Common myeloid progenitor, CD34-positive (primary cell): ENCODE measurements at regions not wholly inside any gene's neighbourhood (a gene's known extent, or its start where the extent isn't known, plus 50 kb on each side); places are given as distances from the start of the nearest gene placed in this dataset.

Source experiments
- CTCF ChIA-PET: fragments of 350-600 bp; sonication (Branson Sonifier 250); formaldehyde crosslinking; loops from one replicate; lab custom pipeline; 2021; ENCODE audit warnings: antibody characterized with exemption; lab: Charles Lee
- POLR2A ChIA-PET: fragments of 350-600 bp; sonication (Branson Sonifier 250); formaldehyde crosslinking; loops from one replicate; lab custom pipeline; 2021; ENCODE audit warnings: antibody characterized with exemption; lab: Charles Lee
- DNase-seq, 3 donors: peaks; one replicate each; pipeline versions ENCODE4 v3.0.0 to v3.0.0-alpha.2; 2013
- H3K27ac ChIP-seq, 2 experiments: 1 replicate in 1 of 2; 2 replicates in 1 of 2; pipeline ENCODE4 v1.7.0; 2013; ENCODE audit warnings: inconsistent platforms in 2 of 2, low read length in 2 of 2, mild to moderate bottlenecking in 2 of 2, low read depth in 1 of 2, moderate library complexity in 1 of 2; ENCODE audit not compliant: severe bottlenecking in 2 of 2, insufficient read depth in 1 of 2, poor library complexity in 1 of 2
- H3K27me3 ChIP-seq, 5 experiments: replicated peaks in 2 of 5; 1 replicate in 3 of 5; 2 replicates in 2 of 5; pipeline versions ENCODE4 v1.6.1 to v1.7.0; 2013; ENCODE audit warnings: low read length in 4 of 5, mild to moderate bottlenecking in 2 of 5, moderate library complexity in 2 of 5, inconsistent platforms in 1 of 5; ENCODE audit not compliant: insufficient read depth in 5 of 5, control insufficient read depth in 4 of 5
- H3K36me3 ChIP-seq, 4 experiments: 1 replicate in 2 of 4; 2 replicates in 2 of 4; pipeline versions ENCODE4 v1.6.1 to v1.7.0; 2013; ENCODE audit warnings: low read length in 3 of 4, control low read depth in 1 of 4, mild to moderate bottlenecking in 1 of 4; ENCODE audit not compliant: control insufficient read depth in 4 of 4, insufficient read depth in 4 of 4
- H3K4me1 ChIP-seq, 4 experiments: 1 replicate in 3 of 4; 2 replicates in 1 of 4; pipeline versions ENCODE4 v1.6.1 to v1.7.1; 2013; ENCODE audit warnings: low read length in 3 of 4, mild to moderate bottlenecking in 3 of 4, control low read depth in 1 of 4, inconsistent platforms in 1 of 4, moderate library complexity in 1 of 4; ENCODE audit not compliant: control insufficient read depth in 4 of 4, insufficient read depth in 4 of 4; ENCODE audit errors: control extremely low read depth in 1 of 4
- H3K4me3 ChIP-seq, 7 experiments: 1 replicate in 4 of 7; 2 replicates in 3 of 7; pipeline versions ENCODE4 v1.5.1 to v1.7.0; 2013; ENCODE audit warnings: mild to moderate bottlenecking in 7 of 7, low read length in 6 of 7, moderate library complexity in 6 of 7, inconsistent platforms in 2 of 7, low read depth in 2 of 7, control low read depth in 1 of 7; ENCODE audit not compliant: insufficient read depth in 4 of 7, control insufficient read depth in 1 of 7; ENCODE audit errors: extremely low read depth in 1 of 7
- H3K9me3 ChIP-seq, 5 experiments: 1 replicate in 4 of 5; 2 replicates in 1 of 5; pipeline versions ENCODE4 v1.6.1 to v1.7.1; 2013; ENCODE audit warnings: low read length in 4 of 5, mild to moderate bottlenecking in 2 of 5, inconsistent platforms in 1 of 5, low read depth in 1 of 5, moderate library complexity in 1 of 5; ENCODE audit not compliant: control insufficient read depth in 4 of 5, insufficient read depth in 2 of 5; ENCODE audit errors: control extremely low read depth in 1 of 5
- WGBS: methylation state at CpG from one replicate; pipeline ENCODE4 v1.1.5; 2013; ENCODE audit not compliant: insufficient coverage; 5-methylcytosine and 5-hydroxymethylcytosine counted together

- no peak for DNase-seq
- no peaks in the 10 kb centered on the region for H3K9me3 ChIP-seq
- no peaks in the 10 kb centered on the region for H3K4me1 ChIP-seq
- ChIA-PET POLR2A (no interaction called here), CTCF (no interaction called here)
- H3K4me3 ChIP-seq, result no peak overlapping the region
- H3K27ac ChIP-seq, result no peak overlapping the region
- no peaks in the 10 kb centered on the region for H3K27me3 ChIP-seq
- H3K36me3 ChIP-seq, result no peaks in the 10 kb centered on the region
Measured at GRCh38 chr12:42854826-42855225, 265.3 kb upstream of the PRICKLE1 start.

GRCh38 chr12:42854208-42854607 is 264.7 kb upstream of the PRICKLE1 start:
- Histone ChIP-seq H3K4me1 (no peaks in the 10 kb centered on the region), H3K27ac (no peak overlapping the region), H3K36me3 (no peaks in the 10 kb centered on the region), H3K4me3 (no peak overlapping the region), H3K9me3 (no peaks in the 10 kb centered on the region), H3K27me3 (no peaks in the 10 kb centered on the region)
- no CpG with 5 or more reads among the region's 2 CpGs for WGBS
- ChIA-PET CTCF (no interaction called here), POLR2A (no interaction called here)
- DNase-seq, result no peak

DNA sequence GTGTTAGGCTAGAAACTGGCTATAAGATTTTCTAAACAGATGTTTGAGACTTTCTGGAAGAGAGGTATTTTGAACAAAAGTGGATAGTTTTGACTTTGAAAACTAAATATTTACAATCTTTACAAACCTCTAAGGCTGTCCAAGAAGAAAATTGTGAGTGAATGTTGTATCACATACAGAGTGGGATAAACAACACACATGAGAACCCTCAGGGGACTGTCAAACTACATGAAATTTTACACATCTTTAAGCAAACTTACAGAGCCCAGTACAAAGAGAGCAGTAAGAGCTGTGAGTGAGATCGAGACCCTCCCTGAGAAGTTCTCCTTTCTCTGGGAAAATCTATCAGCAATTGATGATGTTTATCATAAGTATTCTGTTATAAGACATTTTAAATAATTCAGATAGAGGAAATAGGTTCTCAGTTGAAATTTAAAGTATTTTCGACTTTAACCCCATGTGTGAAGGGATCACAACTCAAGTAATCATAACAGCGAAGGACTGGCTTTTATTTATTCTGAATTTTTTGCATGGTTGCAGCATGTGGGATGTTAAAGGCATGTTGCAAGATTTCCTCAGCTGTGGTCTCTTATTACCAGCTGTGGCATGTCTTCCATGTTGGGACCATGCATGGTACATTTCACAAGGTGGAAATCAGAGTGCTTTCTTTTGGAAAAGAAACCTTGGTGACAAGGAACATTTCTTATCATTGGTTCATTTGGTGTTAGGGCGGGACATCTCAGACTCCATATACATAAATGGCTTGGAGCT is 264.0 kb upstream of the PRICKLE1 start:
- no peaks in the 10 kb centered on the region for H3K9me3 ChIP-seq
- no peaks in the 10 kb centered on the region for H3K4me1 ChIP-seq
- DNase-seq, result no peak
- no peak overlapping the region for H3K27ac ChIP-seq
- no peaks in the 10 kb centered on the region for H3K27me3 ChIP-seq
- POLR2A ChIA-PET, result no interaction called here
- CTCF ChIA-PET, result no interaction called here
- H3K36me3 ChIP-seq, result no peaks in the 10 kb centered on the region
- no peak overlapping the region for H3K4me3 ChIP-seq
- WGBS, result 100% methylated on average over 2 of the region's 4 CpGs

DNA sequence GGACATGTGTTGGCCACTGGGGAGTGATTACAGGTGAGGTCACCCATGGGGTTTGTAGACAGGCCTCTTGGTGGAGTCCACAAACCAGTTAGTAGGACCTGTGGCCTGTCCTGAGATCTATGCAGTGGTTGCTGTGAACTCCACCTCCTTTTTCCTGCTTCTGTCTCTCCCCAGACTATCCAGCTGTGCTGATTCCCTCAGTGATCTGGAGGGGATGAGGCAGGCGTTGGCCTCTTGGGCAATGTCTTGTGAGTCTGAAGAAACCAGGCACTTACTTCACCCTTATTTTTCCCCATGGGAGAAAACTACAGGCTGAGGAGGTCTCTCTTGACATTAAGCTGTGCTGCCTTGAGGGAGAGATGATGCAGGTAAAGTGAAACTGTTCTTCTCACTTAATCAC is 257.2 kb upstream of the PRICKLE1 start:
- DNase-seq, result no peak
- no CpG with 5 or more reads among the region's 1 CpG for WGBS
- no peaks in the 10 kb centered on the region for H3K27me3 ChIP-seq
- ChIA-PET POLR2A (no interaction called here), CTCF (no interaction called here)
- no peak overlapping the region for H3K4me3 ChIP-seq
- peaks cover 0 to 1% (median 0%) of the 10 kb centered on the region in 5 experiments for H3K9me3 ChIP-seq
- no peak overlapping the region for H3K27ac ChIP-seq
- H3K4me1 ChIP-seq, result no peaks in the 10 kb centered on the region
- H3K36me3 ChIP-seq, result no peaks in the 10 kb centered on the region

GRCh38 chr12:42834062-42834461 is 244.5 kb upstream of the PRICKLE1 start:
- Histone ChIP-seq H3K27me3 (no peaks in the 10 kb centered on the region), H3K9me3 (no peaks in the 10 kb centered on the region), H3K4me3 (no peak overlapping the region), H3K4me1 (no peaks in the 10 kb centered on the region), H3K36me3 (no peaks in the 10 kb centered on the region), H3K27ac (no peak overlapping the region)
- no peak for DNase-seq
- WGBS, result 90% methylated on average over 2 of the region's 2 CpGs
- ChIA-PET CTCF (no interaction called here), POLR2A (interaction anchor here (0.6 kb wide), 1 partner anchor 73 kb away, joined by 3 read pairs; no protein-coding TSS in a partner anchor)

DNA sequence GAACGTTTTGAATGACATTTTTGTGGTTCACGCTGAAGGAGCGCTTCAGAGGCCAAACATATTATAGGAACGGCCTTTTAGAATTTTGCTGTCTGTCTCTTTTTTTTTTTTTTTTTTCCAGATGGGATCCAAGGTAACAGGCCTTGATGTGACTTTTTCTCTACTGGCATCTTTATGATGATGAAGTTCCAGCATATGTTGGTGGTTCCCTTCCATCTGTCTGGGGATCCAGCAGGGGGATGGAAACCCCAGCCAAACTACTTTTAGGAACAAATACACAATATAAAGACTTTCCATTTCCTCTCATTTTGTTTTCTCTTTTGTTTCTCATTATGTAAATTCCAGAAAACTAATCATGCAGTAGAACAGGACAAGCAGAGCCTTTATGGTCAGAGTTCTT is 239.3 kb upstream of the PRICKLE1 start:
- Histone ChIP-seq H3K4me3 (no peak overlapping the region), H3K4me1 (no peaks in the 10 kb centered on the region), H3K27ac (no peak overlapping the region), H3K36me3 (no peaks in the 10 kb centered on the region), H3K9me3 (no peaks in the 10 kb centered on the region), H3K27me3 (no peaks in the 10 kb centered on the region)
- 73% methylated on average over 4 of the region's 4 CpGs for WGBS
- CTCF ChIA-PET, result no interaction called here
- no peak for DNase-seq
- POLR2A ChIA-PET, result no interaction called here

DNA sequence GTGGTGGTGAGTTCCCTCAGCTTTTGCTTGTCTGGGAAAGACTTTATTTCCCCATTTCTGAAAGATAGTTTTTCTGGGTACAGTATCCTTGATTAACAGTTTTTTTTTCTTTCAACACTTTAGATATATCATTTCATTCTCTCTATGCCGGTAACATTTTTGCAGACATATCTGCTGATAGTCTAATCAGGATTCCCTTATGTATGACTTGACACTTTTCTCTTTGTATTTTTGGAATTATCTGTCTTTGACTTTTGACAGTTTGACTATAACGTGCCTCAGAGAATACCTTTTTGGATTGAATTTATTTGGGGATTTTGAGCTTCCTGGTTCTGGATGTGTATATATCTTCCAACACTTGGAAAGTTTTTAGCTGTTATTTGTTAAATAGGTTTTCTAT is 234.8 kb upstream of the PRICKLE1 start:
- CTCF ChIA-PET, result no interaction called here
- POLR2A ChIA-PET, result no interaction called here
- DNase-seq, result no peak

More for the DNA sequence above, 234.8 kb upstream of the PRICKLE1 start:
- H3K27ac ChIP-seq, result no peak overlapping the region
- H3K4me3 ChIP-seq, result no peak overlapping the region
- H3K9me3 ChIP-seq, result no peaks in the 10 kb centered on the region
- no peaks in the 10 kb centered on the region for H3K27me3 ChIP-seq
- no peaks in the 10 kb centered on the region for H3K4me1 ChIP-seq
- WGBS, result no CpG with 5 or more reads among the region's 2 CpGs
- no peaks in the 10 kb centered on the region for H3K36me3 ChIP-seq
